GM13977 (cell line): ENCODE measurements at regions not wholly inside any gene's neighbourhood (a gene's known extent, or its start where the extent isn't known, plus 50 kb on each side); places are given as distances from the start of the nearest gene placed in this dataset.

Experiments used
- DNase-seq: peaks from one replicate; pipeline ENCODE4 v3.0.0; 2012; ENCODE audit warnings: low spot score
- in situ Hi-C: fragments of 300-500 bp; cut with MboI; formaldehyde crosslinking; loops from one replicate; pipeline ENCODE4 v1.12.0; 2022; ENCODE audit warnings: low sequenced_read_pairs, low pct_unique_long_range_greater_than_20kb, mixed read lengths, inconsistent platforms; ENCODE audit not compliant: unreplicated experiment
- TF ChIP-seq, protein P1 (sequence below): IDR thresholded peaks from 2 replicates; pipeline ENCODE4 v1.5.1; 2012; ENCODE audit warnings: mild to moderate bottlenecking, control low read depth; ENCODE audit not compliant: insufficient read depth; ENCODE audit errors: extremely low read depth, missing control alignments

DNA sequence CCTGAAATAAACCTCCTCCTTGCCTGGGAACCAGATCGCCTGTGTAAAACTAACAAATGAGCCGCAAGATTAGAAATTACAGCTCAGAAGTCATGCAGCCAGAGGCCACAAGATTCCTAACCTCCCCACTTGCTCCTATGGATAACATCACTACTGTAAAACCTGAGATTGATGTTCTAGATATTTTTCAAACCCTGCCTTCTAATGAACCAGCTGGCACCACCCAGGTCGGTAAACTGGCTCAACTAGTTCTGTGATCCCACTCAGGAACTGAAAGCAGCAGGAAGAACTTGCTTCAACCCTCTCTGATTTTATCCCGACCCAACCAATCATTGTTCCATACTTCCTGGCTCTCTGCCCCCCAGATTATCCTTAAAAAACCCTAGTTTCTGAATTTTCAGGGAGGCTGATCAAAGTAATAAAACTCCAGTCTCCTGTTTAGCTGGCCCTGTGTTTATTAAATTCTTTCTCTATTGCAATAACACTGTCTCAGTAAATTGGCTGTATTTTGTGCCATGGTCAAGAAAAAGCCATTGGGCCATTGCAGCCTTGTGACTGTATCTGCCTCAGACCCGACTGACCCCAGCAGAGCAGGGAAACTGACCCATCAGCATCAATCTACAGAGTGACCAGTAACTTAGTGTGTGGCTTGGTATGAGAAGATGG is 98.9 kb downstream of the RPLP1 start:
- in situ Hi-C loops, result no loop called here
- no peak for DNase-seq
- TF ChIP-seq, protein P1, sequence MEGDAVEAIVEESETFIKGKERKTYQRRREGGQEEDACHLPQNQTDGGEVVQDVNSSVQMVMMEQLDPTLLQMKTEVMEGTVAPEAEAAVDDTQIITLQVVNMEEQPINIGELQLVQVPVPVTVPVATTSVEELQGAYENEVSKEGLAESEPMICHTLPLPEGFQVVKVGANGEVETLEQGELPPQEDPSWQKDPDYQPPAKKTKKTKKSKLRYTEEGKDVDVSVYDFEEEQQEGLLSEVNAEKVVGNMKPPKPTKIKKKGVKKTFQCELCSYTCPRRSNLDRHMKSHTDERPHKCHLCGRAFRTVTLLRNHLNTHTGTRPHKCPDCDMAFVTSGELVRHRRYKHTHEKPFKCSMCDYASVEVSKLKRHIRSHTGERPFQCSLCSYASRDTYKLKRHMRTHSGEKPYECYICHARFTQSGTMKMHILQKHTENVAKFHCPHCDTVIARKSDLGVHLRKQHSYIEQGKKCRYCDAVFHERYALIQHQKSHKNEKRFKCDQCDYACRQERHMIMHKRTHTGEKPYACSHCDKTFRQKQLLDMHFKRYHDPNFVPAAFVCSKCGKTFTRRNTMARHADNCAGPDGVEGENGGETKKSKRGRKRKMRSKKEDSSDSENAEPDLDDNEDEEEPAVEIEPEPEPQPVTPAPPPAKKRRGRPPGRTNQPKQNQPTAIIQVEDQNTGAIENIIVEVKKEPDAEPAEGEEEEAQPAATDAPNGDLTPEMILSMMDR, result no peak

DNA sequence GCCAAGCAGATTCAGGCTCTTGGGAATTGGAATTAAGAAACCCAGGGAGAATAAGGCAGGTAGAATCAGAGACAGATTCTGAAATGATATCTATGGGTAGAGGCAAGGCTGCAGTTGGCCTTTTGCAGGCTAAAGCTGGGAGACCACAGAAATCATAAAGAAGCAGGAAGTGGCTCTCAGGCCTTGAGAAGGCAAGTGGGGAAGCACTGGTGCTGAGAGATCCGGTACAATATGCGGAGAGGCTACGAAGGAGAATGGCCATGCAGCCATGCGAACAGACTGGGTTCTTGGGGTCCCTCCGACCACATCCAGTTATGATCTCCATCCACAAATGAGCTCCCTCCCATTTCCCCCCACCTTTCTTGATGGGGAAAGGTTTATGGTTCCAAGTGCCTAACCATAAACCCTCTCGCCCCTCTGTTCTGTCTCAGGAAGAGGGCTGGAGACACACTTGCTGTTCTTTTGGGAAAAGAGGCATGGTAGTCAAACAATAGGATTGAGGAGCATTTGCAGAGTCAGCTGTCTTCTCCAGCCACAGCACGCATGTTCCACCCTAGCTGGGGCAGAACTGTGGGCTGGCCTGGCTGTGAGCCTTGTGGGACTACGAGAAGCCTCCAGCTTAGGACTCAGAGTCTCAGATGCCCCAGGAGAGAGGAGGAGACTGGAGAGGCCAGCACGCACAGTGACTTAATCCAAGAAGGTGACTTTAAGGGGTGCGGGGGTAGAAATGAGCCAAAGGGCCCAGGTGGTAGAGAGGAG is 99.6 kb downstream of the RPLP1 start:
- DNase-seq, result no peak
- TF ChIP-seq, protein P1, result no peak
- in situ Hi-C loops, result no loop called here

DNA sequence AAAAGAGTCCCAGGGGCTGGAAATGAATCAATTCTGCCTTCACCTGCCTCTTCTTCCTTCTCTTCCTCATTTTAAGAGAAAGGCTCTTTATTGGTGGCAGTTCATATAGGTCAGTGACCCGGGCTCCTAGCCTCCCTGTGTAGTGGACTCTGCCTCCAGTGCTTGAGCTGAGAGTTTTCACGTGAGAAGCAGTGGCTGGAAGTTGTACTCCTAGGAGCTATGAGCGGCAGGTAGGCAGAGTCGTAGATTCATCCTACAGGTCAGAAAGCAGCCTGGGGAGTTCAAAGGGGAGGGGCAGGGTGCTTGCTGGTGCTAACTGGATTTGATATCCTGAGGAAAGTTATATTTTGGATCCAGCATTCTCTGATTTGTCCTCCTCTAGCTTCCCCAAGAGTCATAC is 101.1 kb downstream of the RPLP1 start:
- DNase-seq, result no peak
- in situ Hi-C loops, result no loop called here
- TF ChIP-seq, protein P1, result no peak

DNA sequence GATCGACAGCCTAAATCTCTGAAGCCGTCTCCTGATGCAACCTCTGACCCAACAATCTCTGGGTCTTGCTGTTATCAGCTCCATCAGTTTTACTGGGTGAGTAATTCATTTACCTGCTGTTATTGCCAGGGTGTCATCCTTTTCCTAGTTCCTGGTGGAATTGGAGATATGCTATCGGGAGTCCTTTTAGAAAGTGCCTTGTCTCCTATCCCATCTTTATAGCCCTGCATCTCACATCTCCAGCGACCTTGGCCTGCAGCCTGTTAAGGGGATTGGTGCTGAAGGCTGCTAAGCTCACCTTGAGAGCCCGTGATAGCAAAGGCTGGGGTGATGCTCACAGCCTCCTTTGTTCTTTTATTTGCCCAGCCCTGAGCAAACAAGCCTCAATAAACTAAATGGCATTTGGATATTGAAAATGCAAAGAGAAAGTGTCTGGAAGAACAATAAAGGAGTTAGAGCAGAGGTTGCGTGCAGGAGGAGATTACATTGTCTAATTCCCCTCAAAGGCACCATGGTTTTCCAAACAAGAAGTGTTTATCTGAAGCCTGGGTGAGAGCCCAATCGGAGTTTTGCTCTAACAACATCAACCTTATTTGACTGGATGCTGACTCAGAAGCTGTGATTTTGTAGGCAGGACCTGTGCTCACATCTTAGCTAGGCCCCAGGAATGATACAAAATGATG is 101.8 kb downstream of the RPLP1 start:
- DNase-seq, result no peak
- TF ChIP-seq, protein P1, result no peak
- in situ Hi-C loops, result no loop called here

DNA sequence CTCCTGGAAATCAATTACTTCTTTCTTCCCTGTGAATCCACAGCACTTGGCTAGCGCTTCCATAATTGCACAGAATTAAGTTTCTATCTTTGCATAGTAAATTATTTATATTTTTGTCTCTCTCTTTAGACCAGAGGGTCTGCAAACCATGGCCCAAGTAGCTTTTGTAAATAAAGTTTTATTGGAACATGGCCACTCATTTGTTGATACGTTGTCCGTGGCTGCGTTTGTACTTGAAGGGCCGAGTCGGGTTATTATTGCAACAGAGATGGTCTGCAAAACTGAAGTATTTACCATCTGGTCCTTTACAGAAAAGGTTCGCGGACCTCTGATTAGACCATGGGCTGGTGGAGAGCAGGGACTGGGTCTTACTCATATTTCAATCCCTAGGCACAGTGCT is 102.5 kb downstream of the RPLP1 start:
- no peak for DNase-seq

DNA sequence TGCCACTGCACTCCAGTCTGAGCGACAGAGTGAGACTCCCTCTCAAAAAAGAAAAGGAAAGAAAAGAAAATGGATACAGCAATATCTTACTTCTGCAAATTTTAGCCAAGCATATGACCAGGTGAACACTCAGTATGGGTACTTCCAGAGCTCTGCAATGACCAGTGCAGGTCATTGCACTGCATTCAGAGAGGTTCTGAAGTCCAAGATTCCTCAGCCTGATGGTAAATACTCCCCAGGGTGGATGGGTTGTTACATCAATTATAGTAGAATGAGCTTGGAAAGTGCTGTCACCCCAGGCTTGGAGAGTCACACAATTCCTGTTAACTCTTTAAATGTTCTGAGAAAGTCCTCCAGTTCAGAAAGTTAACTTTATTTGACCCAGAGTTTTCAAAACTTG is 103.7 kb downstream of the RPLP1 start:
- DNase-seq, result no peak
- in situ Hi-C loops, result no loop called here
- TF ChIP-seq, protein P1, result no peak

More for the DNA sequence above, 102.5 kb downstream of the RPLP1 start:
- in situ Hi-C loops, result no loop called here
- TF ChIP-seq, protein P1, result no peak
